GM12892 (cell line): ENCODE measurements at regions not wholly inside any gene's neighbourhood (a gene's known extent, or its start where the extent isn't known, plus 50 kb on each side); places are given as distances from the start of the nearest gene placed in this dataset.

Experiments
- DNase-seq: peaks from one replicate; pipeline ENCODE4 v3.0.0; 2011; ENCODE audit not compliant: insufficient read length
- FAIRE-seq: peaks from 2 replicates; lab custom pipeline; 2011; peaks lifted over from hg19 to GRCh38; lab: Jason Lieb, UNC
- POLR2A ChIP-seq: IDR thresholded peaks from 2 replicates; pipeline ENCODE4 v1.6.1; 2011; ENCODE audit warnings: low read depth, low read length, control low read depth
- POLR2AphosphoS5 ChIP-seq: IDR thresholded peaks from 2 replicates; pipeline ENCODE4 v1.6.1; 2011; ENCODE audit warnings: low read depth, low read length, control low read depth
- TAF1 ChIP-seq: IDR thresholded peaks from 2 replicates; pipeline ENCODE4 v1.6.1; 2011; ENCODE audit warnings: low read depth, mild to moderate bottlenecking, control low read depth, low read length, borderline replicate concordance

- FAIRE-seq (no peak), DNase-seq (no peak)
- no peak for TF ChIP-seq TAF1
- TF ChIP-seq POLR2A: no peak
- TF ChIP-seq POLR2AphosphoS5: no peak
These were observed 349.6 kb upstream of the MKI67 start for GRCh38 chr10:128475686-128476367.

GRCh38 chr10:128476368-128476725 lies 350.1 kb upstream of the MKI67 start:
- no peak for FAIRE-seq
- DNase-seq: no peak
- no peak for TF ChIP-seq POLR2A
- no peak for TF ChIP-seq TAF1

GRCh38 chr10:128476845-128477244 lies 350.6 kb upstream of the MKI67 start:
- no peak for TF ChIP-seq POLR2A
- no peak for TF ChIP-seq POLR2AphosphoS5
- no peak for TF ChIP-seq TAF1
- DNase-seq: no peak
- FAIRE-seq: no peak

GRCh38 chr10:128480601-128481000 lies 354.4 kb upstream of the MKI67 start:
- DNase-seq: no peak
- TF ChIP-seq TAF1 (no peak), POLR2A (no peak), POLR2AphosphoS5 (no peak)
- FAIRE-seq: no peak

GRCh38 chr10:128481152-128481840 lies 355.1 kb upstream of the MKI67 start:
- no peak for TF ChIP-seq POLR2AphosphoS5
- no peak for TF ChIP-seq POLR2A
- no peak for FAIRE-seq
- no peak for DNase-seq

- FAIRE-seq (no peak), DNase-seq (no peak)
These were observed 355.8 kb upstream of the MKI67 start for GRCh38 chr10:128482052-128482451.

GRCh38 chr10:128483216-128483615 lies 357.0 kb upstream of the MKI67 start:
- no peak for TF ChIP-seq POLR2A
- no peak for TF ChIP-seq POLR2AphosphoS5
- no peak for TF ChIP-seq TAF1
- FAIRE-seq (no peak), DNase-seq (no peak)

More at GRCh38 chr10:128482052-128482451, 355.8 kb upstream of the MKI67 start:
- TF ChIP-seq POLR2AphosphoS5 (no peak), POLR2A (no peak), TAF1 (no peak)

- FAIRE-seq (no peak), DNase-seq (no peak)
- no peak for TF ChIP-seq POLR2AphosphoS5
- no peak for TF ChIP-seq POLR2A
These were observed 357.8 kb upstream of the MKI67 start for GRCh38 chr10:128484041-128484440.

- no peak for TF ChIP-seq POLR2A
- no peak for TF ChIP-seq TAF1
- no peak for TF ChIP-seq POLR2AphosphoS5
- no peak for DNase-seq
- no peak for FAIRE-seq
These were observed 359.5 kb upstream of the MKI67 start for GRCh38 chr10:128485701-128486235.

- DNase-seq: no peak
- no peak for TF ChIP-seq TAF1
- FAIRE-seq: no peak
These were observed 361.3 kb upstream of the MKI67 start for GRCh38 chr10:128487517-128487916.

GRCh38 chr10:128489324-128490247 lies 363.4 kb upstream of the MKI67 start:
- no peak for TF ChIP-seq POLR2AphosphoS5
- no peak for TF ChIP-seq POLR2A
- no peak for TF ChIP-seq TAF1
- FAIRE-seq (no peak), DNase-seq (no peak)

GRCh38 chr10:128491686-128492085 lies 365.5 kb upstream of the MKI67 start:
- DNase-seq (no peak), FAIRE-seq (no peak)
- TF ChIP-seq POLR2A (no peak), POLR2AphosphoS5 (no peak), TAF1 (no peak)
